Chondrocyte (in vitro differentiated cells): ENCODE measurements at regions not wholly inside any gene's neighbourhood (a gene's known extent, or its start where the extent isn't known, plus 50 kb on each side); places are given as distances from the start of the nearest gene placed in this dataset.
A peak's percentile ranks its signal among the peaks of the same experiment; 100 is the strongest.
"Not testable (repeated sequence)": the region's sequence is repeated elsewhere in the genome, so short reads cannot be mapped to it uniquely, and the experiment has no call there.

ENCODE experiments used
- DNase-seq: peaks from one replicate; pipeline ENCODE4 v3.0.0; 2021; ENCODE audit warnings: mixed read lengths, low spot score
- H3K27ac Mint-ChIP-seq: one replicate; pipeline ENCODE4 v1.8.0; 2021; ENCODE audit warnings: mild to moderate bottlenecking, moderate library complexity, mixed read lengths; ENCODE audit not compliant: unreplicated experiment
- H3K27me3 Mint-ChIP-seq: 2 replicates; pipeline ENCODE4 v1.8.0; 2021; ENCODE audit warnings: low read depth, mixed read lengths
- H3K36me3 Mint-ChIP-seq: 2 replicates; pipeline ENCODE4 v1.8.0; 2021; ENCODE audit warnings: low read depth, mixed read lengths
- H3K4me1 Mint-ChIP-seq: 2 replicates; pipeline ENCODE4 v1.8.0; 2021; ENCODE audit warnings: low read depth, mild to moderate bottlenecking, mixed read lengths
- H3K4me3 Mint-ChIP-seq: one replicate; pipeline ENCODE4 v1.8.0; 2021; ENCODE audit warnings: mild to moderate bottlenecking, moderate library complexity, mixed read lengths; ENCODE audit not compliant: unreplicated experiment
- H3K9me3 Mint-ChIP-seq: 2 replicates; pipeline ENCODE4 v1.8.0; 2021; ENCODE audit warnings: low read depth, mixed read lengths
- CTCF ChIP-seq: fragments of 200-600 bp; sonication (generic); IDR thresholded peaks from 2 replicates; pipeline ENCODE4 v1.5.0; 2021; ENCODE audit warnings: antibody characterized with exemption, mild to moderate bottlenecking, moderate library complexity

- peak; percentile 19 for DNase-seq
- no peak overlapping the region for H3K4me3 Mint-ChIP-seq
- no peaks in the 10 kb centered on the region for H3K4me1 Mint-ChIP-seq
- H3K9me3 Mint-ChIP-seq: no peaks in the 10 kb centered on the region
- H3K27me3 Mint-ChIP-seq: peaks cover 22% of the 10 kb centered on the region
- TF ChIP-seq CTCF: no peak
- no peak overlapping the region for H3K27ac Mint-ChIP-seq
- H3K36me3 Mint-ChIP-seq: peaks cover 1% of the 10 kb centered on the region
Measured at GRCh38 chr2:235432741-235433520, 60.9 kb upstream of the AGAP1 start.

- no peak for DNase-seq
- Mint-ChIP-seq H3K9me3 (no peaks in the 10 kb centered on the region), H3K27me3 (peaks cover 22% of the 10 kb centered on the region), H3K27ac (no peak overlapping the region), H3K4me1 (no peaks in the 10 kb centered on the region), H3K36me3 (peaks cover 1% of the 10 kb centered on the region), H3K4me3 (no peak overlapping the region)
- TF ChIP-seq CTCF: peak; percentile 33
Measured at GRCh38 chr2:235433860-235434259, 60.0 kb upstream of the AGAP1 start.

GRCh38 chr2:235439959-235440662, 53.7 kb upstream of the AGAP1 start:
- no peak for TF ChIP-seq CTCF
- Mint-ChIP-seq H3K4me3 (no peak overlapping the region), H3K27me3 (peaks cover 16% of the 10 kb centered on the region), H3K36me3 (peaks cover 1% of the 10 kb centered on the region), H3K9me3 (no peaks in the 10 kb centered on the region), H3K4me1 (no peaks in the 10 kb centered on the region), H3K27ac (no peak overlapping the region)
- DNase-seq: no peak

- H3K9me3 Mint-ChIP-seq, H3K36me3 Mint-ChIP-seq: not testable (repeated sequence)
- peak; percentile 30 for DNase-seq
Measured at GRCh38 chr2:235443580-235443979, 50.3 kb upstream of the AGAP1 start.

More at GRCh38 chr2:235443580-235443979, 50.3 kb upstream of the AGAP1 start:
- H3K27ac Mint-ChIP-seq, H3K4me3 Mint-ChIP-seq, H3K4me1 Mint-ChIP-seq: not testable (repeated sequence)
- H3K27me3 Mint-ChIP-seq: peaks cover 16% of the 10 kb centered on the region
